ENCODE measurements at regions not wholly inside any gene's neighbourhood (a gene's known extent, or its start where the extent isn't known, plus 50 kb on each side); places are given as distances from the start of the nearest gene placed in this dataset.

DNA sequence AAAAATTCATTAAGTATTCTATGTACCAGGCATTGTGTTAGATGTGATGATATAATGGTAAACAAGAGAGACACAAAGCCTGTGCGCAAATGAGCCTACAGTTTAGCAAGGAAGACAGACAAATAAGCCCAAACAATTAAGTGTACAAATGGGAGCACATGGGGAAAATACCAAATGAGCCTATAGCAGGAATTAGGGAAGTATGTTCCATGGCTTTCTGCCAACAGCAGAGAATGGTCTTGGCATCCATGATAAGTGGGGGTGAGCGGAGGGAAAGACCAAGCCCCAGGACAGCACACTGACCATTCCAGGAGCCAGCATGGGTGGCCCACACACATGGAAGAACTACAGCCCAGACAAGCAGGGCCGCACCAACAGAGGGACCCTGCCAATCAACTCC is 369.7 kb downstream of the DEPDC1B start:
- no peak overlapping the region for H3K4me3 ChIP-seq (ENCODE audit: low read depth, low read length)
- CTCF ChIA-PET: no interaction called here
- no peaks in the 10 kb centered on the region; the same call in 1 of the 2 replicates for H3K9me3 ChIP-seq (ENCODE audit: control insufficient read depth, insufficient read depth, low read depth, low read length)
- no peaks in the 10 kb centered on the region for H3K36me3 ChIP-seq (ENCODE audit: control insufficient read depth in 2 of 2, insufficient read depth in 1 of 2, low read length in 2 of 2)
- no peak overlapping the region for H3K27ac ChIP-seq (ENCODE audit: extremely low read depth, low read depth, low read length)
- TF ChIP-seq ZNF184 (tag by site-specific recombination; IDR thresholded peaks at IDR 0.05) (no peak), ZNF549 (tag by site-specific recombination; IDR thresholded peaks at IDR 0.05) (no peak), SP3 (tag by site-specific recombination; IDR thresholded peaks at IDR 0.05) (no peak), ZNF701 (tag by site-specific recombination; IDR thresholded peaks at IDR 0.05) (no peak), ZNF366 (tag by site-specific recombination; conservative IDR thresholded peaks at IDR 0.05) (no peak), ZNF214 (tag by site-specific recombination; IDR thresholded peaks at IDR 0.05; ENCODE audit: borderline replicate concordance) (no peak), KLF16 (tag by site-specific recombination; IDR thresholded peaks at IDR 0.05) (no peak), SCRT2 (tag by site-specific recombination; IDR thresholded peaks at IDR 0.05) (no peak), ZNF133 (tag by site-specific recombination; IDR thresholded peaks at IDR 0.05) (no peak), ZNF596 (tag by site-specific recombination; IDR thresholded peaks at IDR 0.05) (no peak), KLF1 (tag by site-specific recombination; IDR thresholded peaks at IDR 0.05) (no peak), ZNF426 (tag by site-specific recombination; IDR thresholded peaks at IDR 0.05) (no peak), ZNF239 (tag by site-specific recombination; IDR thresholded peaks at IDR 0.05) (no peak)
- TF ChIP-seq, protein P1, sequence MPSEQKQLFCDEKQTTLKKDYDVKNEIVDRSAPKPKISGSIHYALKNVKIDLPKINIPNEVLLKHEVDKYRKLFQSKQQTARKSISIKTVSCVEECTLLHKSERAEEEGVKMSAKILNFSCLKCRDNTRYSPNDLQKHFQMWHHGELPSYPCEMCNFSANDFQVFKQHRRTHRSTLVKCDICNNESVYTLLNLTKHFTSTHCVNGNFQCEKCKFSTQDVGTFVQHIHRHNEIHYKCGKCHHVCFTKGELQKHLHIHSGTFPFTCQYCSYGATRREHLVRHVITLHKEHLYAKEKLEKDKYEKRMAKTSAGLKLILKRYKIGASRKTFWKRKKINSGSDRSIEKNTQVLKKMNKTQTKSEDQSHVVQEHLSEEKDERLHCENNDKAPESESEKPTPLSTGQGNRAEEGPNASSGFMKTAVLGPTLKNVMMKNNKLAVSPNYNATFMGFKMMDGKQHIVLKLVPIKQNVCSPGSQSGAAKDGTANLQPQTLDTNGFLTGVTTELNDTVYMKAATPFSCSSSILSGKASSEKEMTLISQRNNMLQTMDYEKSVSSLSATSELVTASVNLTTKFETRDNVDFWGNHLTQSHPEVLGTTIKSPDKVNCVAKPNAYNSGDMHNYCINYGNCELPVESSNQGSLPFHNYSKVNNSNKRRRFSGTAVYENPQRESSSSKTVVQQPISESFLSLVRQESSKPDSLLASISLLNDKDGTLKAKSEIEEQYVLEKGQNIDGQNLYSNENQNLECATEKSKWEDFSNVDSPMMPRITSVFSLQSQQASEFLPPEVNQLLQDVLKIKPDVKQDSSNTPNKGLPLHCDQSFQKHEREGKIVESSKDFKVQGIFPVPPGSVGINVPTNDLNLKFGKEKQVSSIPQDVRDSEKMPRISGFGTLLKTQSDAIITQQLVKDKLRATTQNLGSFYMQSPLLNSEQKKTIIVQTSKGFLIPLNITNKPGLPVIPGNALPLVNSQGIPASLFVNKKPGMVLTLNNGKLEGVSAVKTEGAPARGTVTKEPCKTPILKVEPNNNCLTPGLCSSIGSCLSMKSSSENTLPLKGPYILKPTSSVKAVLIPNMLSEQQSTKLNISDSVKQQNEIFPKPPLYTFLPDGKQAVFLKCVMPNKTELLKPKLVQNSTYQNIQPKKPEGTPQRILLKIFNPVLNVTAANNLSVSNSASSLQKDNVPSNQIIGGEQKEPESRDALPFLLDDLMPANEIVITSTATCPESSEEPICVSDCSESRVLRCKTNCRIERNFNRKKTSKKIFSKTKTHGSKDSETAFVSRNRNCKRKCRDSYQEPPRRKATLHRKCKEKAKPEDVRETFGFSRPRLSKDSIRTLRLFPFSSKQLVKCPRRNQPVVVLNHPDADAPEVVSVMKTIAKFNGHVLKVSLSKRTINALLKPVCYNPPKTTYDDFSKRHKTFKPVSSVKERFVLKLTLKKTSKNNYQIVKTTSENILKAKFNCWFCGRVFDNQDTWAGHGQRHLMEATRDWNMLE (tag by site-specific recombination; conservative IDR thresholded peaks at IDR 0.05; ENCODE audit: low read depth): no peak
- TF ChIP-seq, protein P2, sequence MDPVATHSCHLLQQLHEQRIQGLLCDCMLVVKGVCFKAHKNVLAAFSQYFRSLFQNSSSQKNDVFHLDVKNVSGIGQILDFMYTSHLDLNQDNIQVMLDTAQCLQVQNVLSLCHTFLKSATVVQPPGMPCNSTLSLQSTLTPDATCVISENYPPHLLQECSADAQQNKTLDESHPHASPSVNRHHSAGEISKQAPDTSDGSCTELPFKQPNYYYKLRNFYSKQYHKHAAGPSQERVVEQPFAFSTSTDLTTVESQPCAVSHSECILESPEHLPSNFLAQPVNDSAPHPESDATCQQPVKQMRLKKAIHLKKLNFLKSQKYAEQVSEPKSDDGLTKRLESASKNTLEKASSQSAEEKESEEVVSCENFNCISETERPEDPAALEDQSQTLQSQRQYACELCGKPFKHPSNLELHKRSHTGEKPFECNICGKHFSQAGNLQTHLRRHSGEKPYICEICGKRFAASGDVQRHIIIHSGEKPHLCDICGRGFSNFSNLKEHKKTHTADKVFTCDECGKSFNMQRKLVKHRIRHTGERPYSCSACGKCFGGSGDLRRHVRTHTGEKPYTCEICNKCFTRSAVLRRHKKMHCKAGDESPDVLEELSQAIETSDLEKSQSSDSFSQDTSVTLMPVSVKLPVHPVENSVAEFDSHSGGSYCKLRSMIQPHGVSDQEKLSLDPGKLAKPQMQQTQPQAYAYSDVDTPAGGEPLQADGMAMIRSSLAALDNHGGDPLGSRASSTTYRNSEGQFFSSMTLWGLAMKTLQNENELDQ (tag by site-specific recombination; IDR thresholded peaks at IDR 0.05; ENCODE audit: low read depth): no peak
- H3K4me1 ChIP-seq (ENCODE audit: control insufficient read depth, insufficient read depth, low read length): no peaks in the 10 kb centered on the region
- POLR2A ChIA-PET: no interaction called here

DNA sequence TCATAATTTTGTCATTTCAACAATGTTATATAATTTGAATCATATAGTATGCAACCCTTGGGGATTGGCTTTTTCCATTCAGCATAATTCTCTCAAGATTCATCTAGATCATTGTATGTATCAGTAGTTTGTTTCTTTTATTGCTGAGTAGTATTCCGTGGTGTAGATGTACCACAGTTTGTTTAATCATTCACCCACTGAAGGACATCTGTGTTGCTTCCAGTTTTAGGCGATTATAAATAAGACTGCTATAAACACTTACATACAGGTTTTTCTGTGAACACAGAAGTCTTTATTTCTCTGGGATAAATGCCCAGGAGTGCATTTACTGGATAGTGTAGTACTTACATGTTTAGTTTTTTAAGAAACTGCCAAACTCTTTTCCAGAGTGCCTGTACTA is 374.1 kb downstream of the DEPDC1B start:
- ChIA-PET CTCF (no interaction called here), POLR2A (no interaction called here)
- no peak overlapping the region for H3K27ac ChIP-seq (ENCODE audit: extremely low read depth, low read depth, low read length)
- no peaks in the 10 kb centered on the region for H3K36me3 ChIP-seq (ENCODE audit: control insufficient read depth in 2 of 2, insufficient read depth in 1 of 2, low read length in 2 of 2)
- H3K9me3 ChIP-seq (ENCODE audit: control insufficient read depth, insufficient read depth, low read depth, low read length): no peaks in the 10 kb centered on the region; the same call in 1 of the 2 replicates
- no peak overlapping the region for H3K4me3 ChIP-seq (ENCODE audit: low read depth, low read length)
- no peaks in the 10 kb centered on the region for H3K4me1 ChIP-seq (ENCODE audit: control insufficient read depth, insufficient read depth, low read length)
- TF ChIP-seq ZFP69B (tag by site-specific recombination; IDR thresholded peaks at IDR 0.05): no peak
- TF ChIP-seq ZNF133 (tag by site-specific recombination; IDR thresholded peaks at IDR 0.05): no peak
- TF ChIP-seq, protein P3, sequence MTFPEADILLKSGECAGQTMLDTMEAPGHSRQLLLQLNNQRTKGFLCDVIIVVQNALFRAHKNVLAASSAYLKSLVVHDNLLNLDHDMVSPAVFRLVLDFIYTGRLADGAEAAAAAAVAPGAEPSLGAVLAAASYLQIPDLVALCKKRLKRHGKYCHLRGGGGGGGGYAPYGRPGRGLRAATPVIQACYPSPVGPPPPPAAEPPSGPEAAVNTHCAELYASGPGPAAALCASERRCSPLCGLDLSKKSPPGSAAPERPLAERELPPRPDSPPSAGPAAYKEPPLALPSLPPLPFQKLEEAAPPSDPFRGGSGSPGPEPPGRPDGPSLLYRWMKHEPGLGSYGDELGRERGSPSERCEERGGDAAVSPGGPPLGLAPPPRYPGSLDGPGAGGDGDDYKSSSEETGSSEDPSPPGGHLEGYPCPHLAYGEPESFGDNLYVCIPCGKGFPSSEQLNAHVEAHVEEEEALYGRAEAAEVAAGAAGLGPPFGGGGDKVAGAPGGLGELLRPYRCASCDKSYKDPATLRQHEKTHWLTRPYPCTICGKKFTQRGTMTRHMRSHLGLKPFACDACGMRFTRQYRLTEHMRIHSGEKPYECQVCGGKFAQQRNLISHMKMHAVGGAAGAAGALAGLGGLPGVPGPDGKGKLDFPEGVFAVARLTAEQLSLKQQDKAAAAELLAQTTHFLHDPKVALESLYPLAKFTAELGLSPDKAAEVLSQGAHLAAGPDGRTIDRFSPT (tag by site-specific recombination; IDR thresholded peaks at IDR 0.05): no peak
- no peak for TF ChIP-seq ZNF560 (tag by site-specific recombination; IDR thresholded peaks at IDR 0.05; ENCODE audit: borderline replicate concordance)
- TF ChIP-seq, protein P4, sequence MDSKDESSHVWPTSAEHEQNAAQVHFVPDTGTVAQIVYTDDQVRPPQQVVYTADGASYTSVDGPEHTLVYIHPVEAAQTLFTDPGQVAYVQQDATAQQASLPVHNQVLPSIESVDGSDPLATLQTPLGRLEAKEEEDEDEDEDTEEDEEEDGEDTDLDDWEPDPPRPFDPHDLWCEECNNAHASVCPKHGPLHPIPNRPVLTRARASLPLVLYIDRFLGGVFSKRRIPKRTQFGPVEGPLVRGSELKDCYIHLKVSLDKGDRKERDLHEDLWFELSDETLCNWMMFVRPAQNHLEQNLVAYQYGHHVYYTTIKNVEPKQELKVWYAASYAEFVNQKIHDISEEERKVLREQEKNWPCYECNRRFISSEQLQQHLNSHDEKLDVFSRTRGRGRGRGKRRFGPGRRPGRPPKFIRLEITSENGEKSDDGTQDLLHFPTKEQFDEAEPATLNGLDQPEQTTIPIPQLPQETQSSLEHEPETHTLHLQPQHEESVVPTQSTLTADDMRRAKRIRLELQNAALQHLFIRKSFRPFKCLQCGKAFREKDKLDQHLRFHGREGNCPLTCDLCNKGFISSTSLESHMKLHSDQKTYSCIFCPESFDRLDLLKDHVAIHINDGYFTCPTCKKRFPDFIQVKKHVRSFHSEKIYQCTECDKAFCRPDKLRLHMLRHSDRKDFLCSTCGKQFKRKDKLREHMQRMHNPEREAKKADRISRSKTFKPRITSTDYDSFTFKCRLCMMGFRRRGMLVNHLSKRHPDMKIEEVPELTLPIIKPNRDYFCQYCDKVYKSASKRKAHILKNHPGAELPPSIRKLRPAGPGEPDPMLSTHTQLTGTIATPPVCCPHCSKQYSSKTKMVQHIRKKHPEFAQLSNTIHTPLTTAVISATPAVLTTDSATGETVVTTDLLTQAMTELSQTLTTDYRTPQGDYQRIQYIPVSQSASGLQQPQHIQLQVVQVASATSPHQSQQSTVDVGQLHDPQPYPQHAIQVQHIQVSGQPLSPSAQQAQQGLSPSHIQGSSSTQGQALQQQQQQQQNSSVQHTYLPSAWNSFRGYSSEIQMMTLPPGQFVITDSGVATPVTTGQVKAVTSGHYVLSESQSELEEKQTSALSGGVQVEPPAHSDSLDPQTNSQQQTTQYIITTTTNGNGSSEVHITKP (tag by site-specific recombination; IDR thresholded peaks at IDR 0.05): no peak
- no peak for TF ChIP-seq ZNF10 (tag by site-specific recombination; IDR thresholded peaks at IDR 0.05)
- TF ChIP-seq REPIN1 (tag by site-specific recombination; IDR thresholded peaks at IDR 0.05; ENCODE audit: low read depth): no peak
- no peak for TF ChIP-seq SP7 (tag by site-specific recombination; IDR thresholded peaks at IDR 0.05)
- no peak for TF ChIP-seq GLI2 (tag by site-specific recombination; IDR thresholded peaks at IDR 0.05; ENCODE audit: borderline replicate concordance, low read depth)
